HL-60 (cell line): ENCODE measurements at regions not wholly inside any gene's neighbourhood (a gene's known extent, or its start where the extent isn't known, plus 50 kb on each side); places are given as distances from the start of the nearest gene placed in this dataset.

Source experiments
- DNase-seq, 2 experiments: peaks; one replicate each; pipeline ENCODE4 v3.0.0-alpha.2; 2010 to 2020; ENCODE audit warnings: low read depth in 1 of 2, low spot score in 1 of 2
- H3K27ac ChIP-seq: fragments of 250-450 bp; sonication (Bioruptor Pico); replicated peaks from 2 replicates; pipeline ENCODE4 v1.5.1; 2020; ENCODE audit warnings: mild to moderate bottlenecking, moderate library complexity
- H3K27me3 ChIP-seq: fragments of 250-450 bp; sonication (Bioruptor Pico); 2 replicates; pipeline ENCODE4 v1.5.1; 2021; ENCODE audit warnings: mild to moderate bottlenecking, moderate library complexity; ENCODE audit not compliant: insufficient read depth, poor library complexity, severe bottlenecking
- H3K4me3 ChIP-seq: replicated peaks from 2 replicates; pipeline ENCODE4 v1.5.1; 2011; ENCODE audit warnings: mild to moderate bottlenecking, control low read depth, low read length; ENCODE audit not compliant: insufficient read depth
- CTCF ChIP-seq: IDR thresholded peaks from one replicate; pipeline ENCODE4 v1.5.1; 2011; ENCODE audit warnings: low read length, control low read depth, inconsistent platforms; ENCODE audit not compliant: insufficient read depth
- GABPA ChIP-seq: IDR thresholded peaks from 2 replicates; pipeline ENCODE4 v1.6.1; 2012; ENCODE audit warnings: low read depth
- POLR2AphosphoS5 ChIP-seq: IDR thresholded peaks from 2 replicates; pipeline ENCODE4 v1.6.1; 2012; ENCODE audit warnings: low read depth
- REST ChIP-seq: IDR thresholded peaks from 2 replicates; pipeline ENCODE4 v1.6.1; 2012; ENCODE audit warnings: low read depth; ENCODE audit not compliant: insufficient replicate concordance
- SPI1 ChIP-seq: IDR thresholded peaks from 2 replicates; pipeline ENCODE4 v1.6.1; 2012; ENCODE audit warnings: low read depth, mild to moderate bottlenecking, borderline replicate concordance

- Histone ChIP-seq H3K27me3 (no peaks in the 10 kb centered on the region), H3K4me3 (no peak overlapping the region), H3K27ac (no peak overlapping the region)
- DNase-seq, result no peak
- TF ChIP-seq SPI1 (no peak), REST (no peak), POLR2AphosphoS5 (no peak), GABPA (no peak), CTCF (no peak)
These were observed 191.1 kb upstream of the CCN2 start for GRCh38 chr6:132142308-132142707.

GRCh38 chr6:132140189-132140588 is 189.0 kb upstream of the CCN2 start:
- H3K27me3 ChIP-seq, result no peaks in the 10 kb centered on the region

GRCh38 chr6:132139611-132140010 is 188.4 kb upstream of the CCN2 start:
- H3K27me3 ChIP-seq, result no peaks in the 10 kb centered on the region
- TF ChIP-seq POLR2AphosphoS5, result no peak
- no peak for TF ChIP-seq SPI1
- TF ChIP-seq GABPA, result no peak
- no peak for TF ChIP-seq CTCF
- no peak for TF ChIP-seq REST
- DNase-seq, result no peak
- H3K27ac ChIP-seq, result no peak overlapping the region
- H3K4me3 ChIP-seq, result no peak overlapping the region

More at GRCh38 chr6:132140189-132140588, 189.0 kb upstream of the CCN2 start:
- TF ChIP-seq REST, result no peak
- no peak for TF ChIP-seq POLR2AphosphoS5
- TF ChIP-seq SPI1, result no peak
- TF ChIP-seq CTCF, result no peak
- TF ChIP-seq GABPA, result no peak
- DNase-seq, result no peak
- no peak overlapping the region for H3K27ac ChIP-seq
- H3K4me3 ChIP-seq, result no peak overlapping the region
